ENCODE measurements at regions not wholly inside any gene's neighbourhood (a gene's known extent, or its start where the extent isn't known, plus 50 kb on each side); places are given as distances from the start of the nearest gene placed in this dataset.

GRCh38 chr7:23944131-23944530, 234.1 kb downstream of the STK31 start:
- TF ChIP-seq POLR2AphosphoS5 (IDR thresholded peaks at IDR 0.05) (no peak), EZH2 (IDR thresholded peaks at IDR 0.05; ENCODE audit: borderline replicate concordance, insufficient read depth, low read length, poor library complexity, severe bottlenecking) (no peak), CTCF (IDR thresholded peaks at IDR 0.05; ENCODE audit: poor library complexity, severe bottlenecking) (no peak), RAD21 (conservative IDR thresholded peaks at IDR 0.05) (no peak), EP300 (conservative IDR thresholded peaks at IDR 0.05; ENCODE audit: poor library complexity, severe bottlenecking) (no peak), SMC3 (conservative IDR thresholded peaks at IDR 0.05; ENCODE audit: poor library complexity) (no peak), TAF1 (IDR thresholded peaks at IDR 0.05; ENCODE audit: low read depth) (no peak), MXI1 (conservative IDR thresholded peaks at IDR 0.05; ENCODE audit: poor library complexity, severe bottlenecking) (no peak)
- TF ChIP-seq, protein P1, sequence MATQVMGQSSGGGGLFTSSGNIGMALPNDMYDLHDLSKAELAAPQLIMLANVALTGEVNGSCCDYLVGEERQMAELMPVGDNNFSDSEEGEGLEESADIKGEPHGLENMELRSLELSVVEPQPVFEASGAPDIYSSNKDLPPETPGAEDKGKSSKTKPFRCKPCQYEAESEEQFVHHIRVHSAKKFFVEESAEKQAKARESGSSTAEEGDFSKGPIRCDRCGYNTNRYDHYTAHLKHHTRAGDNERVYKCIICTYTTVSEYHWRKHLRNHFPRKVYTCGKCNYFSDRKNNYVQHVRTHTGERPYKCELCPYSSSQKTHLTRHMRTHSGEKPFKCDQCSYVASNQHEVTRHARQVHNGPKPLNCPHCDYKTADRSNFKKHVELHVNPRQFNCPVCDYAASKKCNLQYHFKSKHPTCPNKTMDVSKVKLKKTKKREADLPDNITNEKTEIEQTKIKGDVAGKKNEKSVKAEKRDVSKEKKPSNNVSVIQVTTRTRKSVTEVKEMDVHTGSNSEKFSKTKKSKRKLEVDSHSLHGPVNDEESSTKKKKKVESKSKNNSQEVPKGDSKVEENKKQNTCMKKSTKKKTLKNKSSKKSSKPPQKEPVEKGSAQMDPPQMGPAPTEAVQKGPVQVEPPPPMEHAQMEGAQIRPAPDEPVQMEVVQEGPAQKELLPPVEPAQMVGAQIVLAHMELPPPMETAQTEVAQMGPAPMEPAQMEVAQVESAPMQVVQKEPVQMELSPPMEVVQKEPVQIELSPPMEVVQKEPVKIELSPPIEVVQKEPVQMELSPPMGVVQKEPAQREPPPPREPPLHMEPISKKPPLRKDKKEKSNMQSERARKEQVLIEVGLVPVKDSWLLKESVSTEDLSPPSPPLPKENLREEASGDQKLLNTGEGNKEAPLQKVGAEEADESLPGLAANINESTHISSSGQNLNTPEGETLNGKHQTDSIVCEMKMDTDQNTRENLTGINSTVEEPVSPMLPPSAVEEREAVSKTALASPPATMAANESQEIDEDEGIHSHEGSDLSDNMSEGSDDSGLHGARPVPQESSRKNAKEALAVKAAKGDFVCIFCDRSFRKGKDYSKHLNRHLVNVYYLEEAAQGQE (IDR thresholded peaks at IDR 0.05; ENCODE audit: borderline replicate concordance) = no peak
